HG03460 (cell line): ENCODE measurements at regions not wholly inside any gene's neighbourhood (a gene's known extent, or its start where the extent isn't known, plus 50 kb on each side); places are given as distances from the start of the nearest gene placed in this dataset.
"Not testable (repeated sequence)": the region's sequence is repeated elsewhere in the genome, so short reads cannot be mapped to it uniquely, and the experiment has no call there.

ENCODE experiments used
- ATAC-seq: cut with Tn5 transposase; IDR thresholded peaks from one replicate; pipeline ENCODE4 v1.9.1; 2021; ENCODE audit not compliant: unreplicated experiment

DNA sequence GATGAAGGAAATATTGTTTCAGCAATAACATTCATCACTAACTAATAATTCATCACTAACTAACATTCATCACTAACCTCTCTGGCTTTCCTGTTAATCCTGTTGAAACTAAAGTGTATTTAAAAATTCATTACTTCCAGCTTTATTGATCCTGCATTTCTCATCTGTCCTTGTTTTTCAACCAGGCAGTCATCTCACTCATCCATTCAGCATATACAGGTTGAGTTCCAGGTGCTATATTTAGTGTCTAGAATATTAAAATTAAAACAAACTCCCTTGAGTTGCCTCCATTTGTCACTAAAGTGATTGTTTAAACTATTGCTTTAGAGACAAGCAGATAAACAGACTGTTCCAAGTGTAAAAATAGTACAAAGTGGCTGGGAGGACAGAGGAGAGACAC, 58.1 kb downstream of the ATXN7L3B start:
- ATAC-seq = no peak

DNA sequence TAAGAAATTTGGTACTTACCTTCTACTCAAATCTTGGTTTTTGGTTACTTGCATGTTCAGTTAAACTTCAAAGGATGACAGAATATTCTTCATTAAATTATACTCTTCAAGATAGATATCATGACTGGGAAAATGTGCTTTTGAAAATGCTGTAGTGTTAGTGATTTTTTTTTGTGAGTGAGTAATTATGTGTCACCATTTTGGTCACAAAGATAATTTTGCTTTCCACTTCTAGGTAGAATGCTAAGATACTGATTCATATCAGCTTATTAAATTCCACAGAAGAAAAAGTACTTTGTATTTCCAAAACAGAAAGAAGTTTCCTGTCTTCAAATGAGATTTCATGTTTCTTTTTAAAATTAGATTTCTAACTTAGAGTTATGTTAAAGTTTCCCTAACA, 61.2 kb downstream of the ATXN7L3B start:
- no peak for ATAC-seq

DNA sequence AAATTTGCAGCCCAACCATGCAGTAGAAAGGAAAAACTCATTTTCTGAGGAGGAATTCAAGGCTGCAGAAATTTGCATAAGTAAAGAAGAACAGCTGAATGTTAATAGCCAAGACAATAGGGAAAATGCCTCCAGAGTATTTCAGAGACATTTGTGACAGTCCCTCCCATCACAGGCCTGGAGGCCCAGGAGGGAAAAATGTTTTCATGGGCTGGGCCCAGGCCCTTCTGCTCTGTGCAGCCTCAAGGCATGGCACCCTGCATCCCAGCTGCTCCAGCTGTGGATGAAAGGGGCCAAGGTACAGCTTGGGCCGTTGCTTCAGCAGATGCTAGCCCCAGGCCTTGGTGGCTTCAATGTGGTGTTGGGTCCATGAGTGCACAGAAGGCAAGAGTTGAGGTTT, 62.3 kb downstream of the ATXN7L3B start:
- no peak for ATAC-seq

DNA sequence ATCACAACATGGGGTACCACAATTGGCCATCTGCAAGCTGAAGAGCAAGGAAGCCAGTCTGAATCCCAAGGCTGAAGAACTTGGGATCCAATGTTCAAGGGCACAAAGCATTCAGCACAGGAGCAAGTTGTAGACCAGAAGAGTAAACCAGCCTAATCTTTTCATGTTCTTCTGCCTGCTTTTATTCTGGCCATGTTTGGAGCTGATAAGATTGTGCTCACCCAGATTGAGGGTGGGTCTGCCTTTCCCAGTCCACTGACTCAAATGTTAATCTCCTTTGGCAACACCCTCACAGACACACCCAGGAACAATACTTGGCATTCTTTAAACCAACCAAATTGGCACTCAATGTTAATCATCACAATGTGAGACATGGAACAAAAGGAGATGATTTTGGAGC, 63.2 kb downstream of the ATXN7L3B start:
- ATAC-seq = not testable (repeated sequence)

DNA sequence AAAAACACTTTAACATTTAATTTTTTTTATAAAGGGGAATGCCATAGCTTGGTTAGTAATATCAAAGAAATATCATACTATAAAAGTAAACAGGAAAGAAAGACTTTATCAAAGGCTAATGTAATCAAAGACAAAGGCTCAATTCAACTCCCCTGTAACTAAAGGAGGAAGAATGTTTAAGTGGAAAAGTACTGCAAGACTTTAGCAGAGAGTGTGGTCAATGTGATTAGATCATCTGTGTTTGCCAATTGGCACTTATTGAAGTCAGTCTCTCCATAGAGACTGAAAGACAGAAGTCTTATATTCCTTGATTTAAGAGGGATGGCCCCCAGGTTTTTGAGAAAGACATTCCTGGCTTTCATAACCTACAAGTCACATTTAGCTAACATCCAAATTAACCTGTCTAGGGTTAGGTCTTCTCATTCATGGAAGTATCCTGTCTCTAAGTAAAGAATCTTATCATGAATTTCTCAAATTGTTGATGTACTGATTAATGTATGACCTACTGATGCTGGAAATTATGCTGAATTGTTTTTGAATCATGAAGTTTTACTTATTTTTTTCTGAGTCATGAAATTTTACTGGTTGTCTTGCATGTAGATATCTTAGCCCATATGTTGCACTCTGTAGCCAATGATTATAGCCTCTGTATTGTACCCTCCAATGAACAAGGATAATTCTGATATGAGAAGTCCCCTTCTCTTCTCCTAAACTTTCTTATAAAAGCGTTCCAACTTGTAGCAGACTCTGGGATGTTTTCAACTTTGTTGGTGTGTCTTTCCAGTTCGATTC, 65.4 kb downstream of the ATXN7L3B start:
- no peak for ATAC-seq

DNA sequence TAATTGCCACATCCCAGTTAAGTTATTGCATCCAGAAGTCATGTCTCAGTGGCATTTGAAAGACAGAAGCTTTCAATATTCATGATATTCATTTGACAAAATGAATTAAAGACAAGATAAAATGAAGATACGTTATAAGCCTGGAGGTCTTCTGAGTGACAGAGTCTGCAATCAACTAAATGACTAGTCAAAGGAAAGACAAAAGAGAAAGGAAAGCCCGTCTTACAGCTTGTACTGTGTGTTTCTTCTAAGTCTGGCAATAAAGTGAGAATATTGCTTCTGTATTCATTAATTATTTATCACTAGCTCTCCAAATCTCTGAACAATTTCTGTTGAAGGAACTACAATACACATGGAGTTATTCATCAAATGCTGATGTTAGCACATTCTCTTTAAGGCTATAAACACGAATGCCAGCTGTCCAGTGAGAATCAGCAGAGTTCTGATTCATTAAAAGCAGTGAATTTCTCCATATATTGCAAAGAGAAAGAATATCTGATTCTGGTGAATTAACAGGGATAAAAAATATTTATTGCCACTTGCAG, 70.7 kb downstream of the ATXN7L3B start:
- ATAC-seq = no peak

DNA sequence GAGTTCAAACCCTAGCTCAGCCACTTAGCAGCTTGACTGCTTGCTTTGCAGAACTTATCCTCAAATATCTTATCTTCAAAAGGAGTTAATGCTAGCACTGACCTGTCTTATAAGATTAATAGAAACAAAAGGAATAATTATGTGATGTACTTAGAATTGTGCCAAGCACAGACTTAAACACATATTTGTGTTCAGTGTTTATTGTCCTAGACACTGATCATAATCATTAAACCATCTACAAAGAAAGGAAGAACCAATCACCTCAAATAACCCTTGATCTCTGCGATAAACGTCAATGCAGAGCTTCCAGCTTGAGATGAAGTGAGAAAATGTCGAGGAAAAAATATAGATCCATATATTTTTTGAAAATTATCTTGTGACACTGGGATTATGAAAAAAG, 73.1 kb downstream of the ATXN7L3B start:
- ATAC-seq = no peak

DNA sequence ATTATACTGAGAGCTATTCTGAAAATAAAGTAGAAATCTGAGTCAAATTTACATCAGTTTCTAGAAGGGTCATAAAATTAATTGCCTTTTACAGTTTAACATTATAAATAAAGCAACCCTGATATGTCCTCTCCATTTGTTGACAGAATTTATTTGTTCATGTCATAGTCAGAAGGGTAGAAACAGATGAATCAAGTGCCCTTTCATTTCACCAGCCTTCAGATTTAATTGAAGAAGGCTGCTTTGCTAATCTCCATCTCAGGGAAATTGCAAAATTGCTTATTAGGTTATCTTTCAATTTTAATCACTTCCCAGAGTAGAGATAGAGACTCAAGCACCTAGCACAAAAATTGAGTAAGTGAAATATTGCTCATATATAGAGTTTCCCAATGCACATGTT, 76.8 kb downstream of the ATXN7L3B start:
- ATAC-seq = no peak

DNA sequence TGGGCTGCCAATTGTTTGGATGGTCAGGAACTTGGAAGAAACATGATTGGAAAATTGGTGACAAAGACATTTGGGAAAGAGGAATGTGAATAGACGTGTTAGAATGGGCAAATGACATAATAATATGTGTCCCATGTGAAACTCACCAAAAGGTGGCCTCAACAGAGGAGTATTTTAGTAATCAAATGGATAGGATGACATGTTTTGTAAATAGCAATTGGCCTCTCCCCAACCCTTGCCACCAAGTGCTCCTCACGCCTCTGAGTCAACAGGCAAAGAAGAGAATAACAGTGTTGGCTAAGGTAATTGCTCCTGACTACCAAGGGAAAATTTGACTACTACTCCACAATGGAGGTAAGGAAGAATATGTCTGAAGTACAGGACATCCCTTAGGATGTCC, 81.4 kb downstream of the ATXN7L3B start:
- no peak for ATAC-seq

DNA sequence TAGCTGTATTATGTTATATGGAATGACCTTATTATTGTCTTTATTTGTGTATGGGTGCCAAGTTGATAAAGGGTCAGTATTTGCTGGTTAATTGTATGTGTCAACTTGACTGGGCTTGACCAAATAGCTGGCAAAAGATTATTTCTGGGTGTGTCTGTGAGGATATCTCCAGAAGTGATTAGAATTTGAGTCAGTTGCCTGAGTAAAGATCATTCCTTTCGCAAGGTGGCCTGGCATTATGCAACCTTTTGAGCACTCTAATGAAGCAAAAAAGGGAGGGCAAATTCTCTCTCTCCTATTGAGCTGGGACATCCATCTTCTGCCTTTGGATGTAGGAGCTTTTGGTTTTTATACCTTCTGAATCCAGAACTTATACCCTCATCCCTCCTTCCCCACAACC, 82.2 kb downstream of the ATXN7L3B start:
- ATAC-seq = no peak

DNA sequence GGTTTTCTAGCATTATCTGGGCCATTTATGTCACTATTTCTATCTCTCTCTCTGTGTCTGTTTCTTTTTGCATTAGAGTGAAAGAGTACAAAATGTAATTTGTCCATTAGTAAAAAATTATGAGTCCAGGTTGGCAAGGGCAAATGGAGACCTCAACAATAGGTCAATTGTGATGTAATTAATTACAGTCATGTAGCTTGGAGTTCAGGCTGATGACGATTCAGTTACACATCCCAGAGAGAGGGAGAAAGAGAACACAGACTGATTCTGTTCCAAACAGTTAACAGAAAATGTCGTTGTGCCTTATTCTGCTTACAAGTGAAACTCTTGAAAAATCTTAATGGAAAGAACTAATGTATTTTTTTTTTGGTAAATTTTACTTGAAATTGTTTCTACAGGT, 83.3 kb downstream of the ATXN7L3B start:
- no peak for ATAC-seq

DNA sequence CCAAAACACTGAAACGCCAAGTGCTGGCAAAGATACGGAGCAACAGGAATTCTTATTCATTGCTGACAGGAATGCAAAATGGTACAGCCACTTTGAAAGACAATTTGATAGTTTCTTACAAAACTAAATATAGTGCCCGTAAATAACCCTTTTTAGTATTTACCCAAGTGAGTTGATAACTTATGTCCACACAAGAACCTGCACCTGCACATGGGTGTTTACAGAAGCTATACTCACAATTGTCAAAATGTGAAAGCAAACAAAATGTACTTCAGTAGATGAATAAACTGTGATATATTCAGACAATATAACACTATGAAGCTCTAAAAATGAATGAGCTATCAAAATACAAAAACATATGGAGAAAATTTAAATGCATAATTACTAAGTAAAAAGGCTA, 86.6 kb downstream of the ATXN7L3B start:
- no peak for ATAC-seq

DNA sequence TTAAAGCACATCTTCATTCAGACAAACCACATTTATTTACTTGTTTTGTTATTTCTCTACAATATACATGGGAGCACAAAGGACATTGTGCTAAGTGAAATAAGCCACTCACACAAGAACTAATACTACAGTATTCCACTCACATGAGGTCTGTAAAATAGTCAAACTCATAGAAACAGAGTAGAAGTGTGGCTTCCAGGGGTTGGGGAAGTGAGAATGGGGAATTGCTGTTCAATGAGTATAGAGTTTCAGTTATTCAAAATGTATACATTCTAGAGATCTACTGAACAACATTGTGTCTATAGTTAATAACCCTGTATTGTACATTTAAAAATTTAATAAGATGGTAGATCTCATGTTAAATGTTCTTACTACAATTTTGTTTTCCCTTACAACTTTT, 88.8 kb downstream of the ATXN7L3B start:
- peak; percentile 76 for ATAC-seq

DNA sequence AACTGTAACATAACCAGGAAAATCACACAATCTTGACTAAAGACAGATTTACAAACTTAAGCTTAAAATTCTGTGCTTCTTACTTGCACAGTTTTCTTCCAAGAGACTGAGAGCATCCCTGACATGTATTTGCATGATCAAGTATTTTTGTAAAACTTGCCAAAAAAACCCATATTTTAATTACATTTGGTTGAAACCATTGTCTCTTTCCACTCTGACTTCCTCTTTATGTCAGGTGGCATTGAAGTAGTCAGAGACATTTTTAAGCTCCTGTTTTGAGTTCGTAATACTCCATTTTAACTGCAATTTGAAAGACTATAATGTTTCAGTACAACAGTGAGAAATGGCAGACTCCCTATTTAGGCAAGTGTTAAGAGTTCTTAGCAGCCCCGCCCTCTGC, 103.6 kb downstream of the ATXN7L3B start:
- ATAC-seq = no peak

DNA sequence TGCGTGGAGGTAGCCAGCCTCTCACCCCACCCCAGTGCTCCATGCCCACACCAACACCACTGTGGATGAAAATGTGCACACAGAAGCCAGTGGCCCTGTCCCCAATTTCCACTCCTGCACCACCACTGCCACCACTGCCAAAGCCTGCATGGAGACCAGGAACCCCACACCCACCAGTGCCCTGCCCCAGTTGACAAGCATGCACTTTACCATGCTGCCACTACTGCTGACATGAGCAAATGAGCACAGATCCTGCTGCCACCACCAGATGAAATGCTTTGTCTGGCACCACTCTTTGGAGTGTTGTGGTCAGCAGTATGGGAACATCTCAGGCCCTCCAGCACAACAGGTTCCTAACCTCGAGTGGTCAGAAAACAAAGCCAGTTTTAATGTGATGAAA, 104.1 kb downstream of the ATXN7L3B start:
- ATAC-seq = no peak

DNA sequence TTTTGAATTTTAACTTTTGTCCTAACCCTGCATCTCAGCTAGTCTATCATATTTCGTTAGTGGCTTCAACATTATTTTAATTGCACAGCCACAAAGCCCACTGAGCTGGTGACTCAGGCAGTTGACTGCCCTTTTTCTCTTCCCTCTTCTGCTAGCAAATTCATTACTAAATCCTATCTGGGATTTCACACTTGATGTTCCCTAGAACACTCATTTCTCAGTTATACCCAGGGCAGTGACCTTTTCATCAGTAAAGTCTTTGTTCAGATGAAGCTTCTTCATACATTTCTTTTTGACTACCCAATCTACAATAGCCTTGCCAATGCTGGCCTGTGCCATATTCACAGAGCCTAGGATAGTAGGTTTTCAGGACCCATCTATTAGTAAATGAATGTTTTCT, 107.0 kb downstream of the ATXN7L3B start:
- no peak for ATAC-seq

DNA sequence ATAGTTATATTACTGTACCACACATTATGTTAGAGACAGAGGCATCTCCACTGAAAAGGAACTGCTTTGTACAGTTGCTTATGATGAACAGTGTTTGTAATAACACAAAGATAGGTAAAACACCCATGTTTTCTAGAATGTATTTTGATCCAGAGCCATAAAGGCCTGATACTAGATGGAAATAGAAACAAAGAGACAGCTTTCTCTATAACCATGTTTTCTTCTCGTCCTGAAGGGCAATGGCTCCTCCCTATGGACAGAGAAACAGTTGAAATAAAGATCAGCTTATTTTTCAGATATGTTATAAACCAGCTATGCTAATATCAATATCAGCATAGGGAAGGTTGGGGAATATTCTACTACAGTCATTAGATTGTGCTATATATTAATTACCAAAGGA, 109.2 kb downstream of the ATXN7L3B start:
- ATAC-seq = no peak

DNA sequence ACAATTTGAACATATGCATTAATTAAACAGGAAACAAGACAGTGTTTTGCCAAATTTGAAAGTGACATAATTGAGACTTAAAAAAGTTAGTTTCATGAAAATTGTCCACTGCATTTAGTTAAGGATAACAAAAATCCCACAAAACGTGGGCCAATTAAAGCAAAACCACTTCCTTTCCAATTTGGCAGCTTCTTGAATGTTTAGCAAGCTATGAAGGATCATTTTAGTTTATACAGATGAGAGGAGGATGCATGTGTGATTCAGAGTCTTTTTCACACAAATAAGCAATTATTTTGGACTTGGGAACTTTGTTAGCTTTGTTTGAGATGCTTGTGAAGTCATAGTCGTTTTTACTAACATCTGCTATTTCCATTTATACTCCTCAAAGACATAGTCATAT, 109.6 kb downstream of the ATXN7L3B start:
- ATAC-seq = no peak

DNA sequence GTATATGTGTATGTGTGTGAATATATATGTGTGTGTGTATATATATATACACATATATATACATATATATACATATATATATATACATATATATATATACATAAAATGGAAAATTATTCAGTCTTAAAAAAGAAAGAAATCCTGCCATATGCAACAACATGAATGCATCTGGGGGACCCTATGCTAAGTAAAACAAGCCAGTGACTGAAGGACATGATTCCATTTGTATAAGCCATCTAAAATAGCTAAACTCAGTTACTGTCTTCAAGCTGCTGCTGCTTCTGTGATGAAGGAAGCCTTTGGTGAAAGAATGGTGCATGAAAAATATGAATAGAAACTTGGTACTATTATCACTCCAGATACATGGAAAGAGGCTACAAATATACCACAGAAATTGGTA, 118.6 kb downstream of the ATXN7L3B start:
- ATAC-seq = no peak

DNA sequence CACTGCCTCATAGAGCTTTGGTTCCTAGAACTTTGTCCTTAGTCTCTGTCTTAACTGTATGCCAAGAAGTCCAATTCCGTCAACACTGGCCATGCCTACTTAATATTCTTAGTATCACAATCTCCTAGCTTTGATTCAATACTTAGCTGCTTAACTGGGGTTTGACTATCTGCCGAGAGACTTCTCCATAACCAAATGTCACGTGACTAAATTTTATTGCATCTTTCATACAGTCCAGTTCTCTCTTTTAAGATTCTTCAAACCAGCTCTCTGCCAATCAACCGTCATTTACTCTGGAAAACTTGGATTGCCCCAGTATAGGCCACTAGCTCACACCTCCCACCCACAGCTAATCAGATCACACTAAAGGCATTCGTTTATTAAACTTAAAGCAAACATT, 122.8 kb downstream of the ATXN7L3B start:
- no peak for ATAC-seq

DNA sequence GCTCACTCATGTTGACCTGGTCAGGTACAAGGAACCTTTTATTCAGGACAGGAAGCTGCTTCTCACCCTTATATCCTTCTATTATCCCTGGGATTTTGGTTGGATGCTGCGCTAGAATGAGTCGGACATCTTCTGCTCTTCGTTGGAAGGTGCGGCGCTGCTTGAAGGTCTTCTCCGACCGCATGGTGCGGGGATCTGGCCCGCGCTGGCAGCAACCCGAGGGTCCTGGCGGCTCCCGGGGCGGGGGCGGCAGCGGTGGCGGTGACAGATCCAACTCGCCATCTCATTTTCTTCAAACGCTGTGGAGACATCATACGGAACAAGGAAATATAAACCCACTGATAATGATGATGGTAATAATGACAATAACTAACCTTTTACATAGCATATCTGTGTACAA, 126.3 kb downstream of the ATXN7L3B start:
- ATAC-seq = no peak

DNA sequence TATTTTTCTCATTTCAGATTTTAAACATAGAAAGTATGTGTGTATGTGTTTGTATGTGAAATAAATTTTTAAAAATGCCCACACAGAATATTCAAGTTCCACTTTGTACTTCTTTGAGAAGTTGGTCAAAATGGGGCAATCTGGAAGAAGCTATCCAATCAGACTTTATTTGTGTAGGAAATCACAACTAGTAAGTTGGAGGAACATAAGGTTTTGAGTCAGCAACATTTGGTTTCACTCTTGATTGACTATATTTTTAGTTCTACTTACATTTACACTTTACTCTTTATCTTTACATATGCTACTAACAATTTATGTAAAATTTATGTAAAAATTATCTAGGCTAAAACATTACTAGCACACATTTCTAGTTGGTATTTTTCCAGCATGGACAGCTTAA, 128.1 kb downstream of the ATXN7L3B start:
- no peak for ATAC-seq

DNA sequence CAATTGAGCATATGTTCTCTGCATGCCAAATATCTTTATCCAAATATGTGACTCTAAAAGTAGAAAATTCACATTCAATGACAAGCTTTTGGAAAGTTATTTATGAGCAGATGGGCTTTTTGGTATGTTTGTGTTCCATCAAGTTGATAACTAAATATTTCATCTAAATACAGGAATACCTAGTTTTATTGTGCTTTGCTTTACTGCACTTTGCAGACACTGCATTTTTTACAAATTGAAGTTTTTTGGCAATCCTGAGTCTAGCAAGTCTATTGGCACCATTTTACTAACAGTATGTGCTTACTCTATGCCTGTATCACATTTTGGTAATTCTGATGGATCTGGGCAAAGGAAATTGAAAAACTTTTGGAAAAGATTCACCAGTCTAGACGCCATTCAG, 133.8 kb downstream of the ATXN7L3B start:
- ATAC-seq = no peak
